PC-3 (cell line): ENCODE measurements at regions not wholly inside any gene's neighbourhood (a gene's known extent, or its start where the extent isn't known, plus 50 kb on each side); places are given as distances from the start of the nearest gene placed in this dataset.
A peak's percentile ranks its signal among the peaks of the same experiment; 100 is the strongest.

Experiments
- ATAC-seq: fragments of 200-7000 bp; cut with Tn5 transposase; 2 replicates; pipeline ENCODE4 v1.9.1; 2020; ENCODE audit warnings: mild to moderate bottlenecking, moderate library complexity
- BruUV-seq: library from RNA; stranded (reverse); fragments of 400-500 nt; replicated peaks from 2 replicates; lab custom pipeline; 2021; lab: Mats Ljungman, UMichigan
- CTCF ChIA-PET: fragments of 300-600 bp; sonication (Branson Sonifier 250); formaldehyde crosslinking; loops from one replicate; lab custom pipeline; 2022; ENCODE audit warnings: antibody characterized with exemption; lab: Charles Lee
- POLR2A ChIA-PET: fragments of 300-600 bp; sonication (Branson Sonifier 250); formaldehyde crosslinking; loops from one replicate; lab custom pipeline; 2022; ENCODE audit warnings: antibody characterized with exemption; ENCODE audit not compliant: unreplicated experiment; lab: Charles Lee
- DNase-seq: peaks from one replicate; pipeline ENCODE4 v3.0.0-alpha.2; 2015
- H2AFZ ChIP-seq: fragments of 300-600 bp; sonication (generic); 2 replicates; pipeline ENCODE4 v1.6.0; 2016; ENCODE audit warnings: antibody characterized with exemption, low read length
- H3F3A ChIP-seq: fragments of 300-600 bp; sonication (generic); one replicate; pipeline ENCODE4 v1.6.0; 2017; ENCODE audit warnings: antibody characterized with exemption, low read length, control low read depth, mild to moderate bottlenecking; ENCODE audit not compliant: unreplicated experiment
- H3K27ac ChIP-seq: fragments of 300-600 bp; sonication (generic); 2 replicates; pipeline ENCODE4 v1.5.1; 2016; ENCODE audit warnings: mild to moderate bottlenecking, low read length
- H3K27me3 ChIP-seq: fragments of 300-600 bp; sonication (generic); 2 replicates; pipeline ENCODE4 v1.6.1; 2016; ENCODE audit warnings: low read length, mixed read lengths
- H3K36me3 ChIP-seq: fragments of 300-600 bp; sonication (generic); 2 replicates; pipeline ENCODE4 v1.6.1; 2016; ENCODE audit warnings: low read depth, mixed run types, low read length, mixed read lengths
- H3K4me1 ChIP-seq: fragments of 300-600 bp; sonication (generic); 2 replicates; pipeline ENCODE4 v1.5.1; 2016; ENCODE audit warnings: low read length; ENCODE audit not compliant: insufficient read depth
- H3K4me2 ChIP-seq: fragments of 300-600 bp; sonication (generic); 2 replicates; pipeline ENCODE4 v1.6.0; 2016; ENCODE audit warnings: low read length
- H3K4me3 ChIP-seq: fragments of 300-600 bp; sonication (generic); 2 replicates; pipeline ENCODE4 v1.5.1; 2016; ENCODE audit warnings: mild to moderate bottlenecking, low read length, mixed read lengths
- H3K79me2 ChIP-seq: fragments of 300-600 bp; sonication (generic); 2 replicates; pipeline ENCODE4 v1.6.1; 2017; ENCODE audit warnings: low read length, mixed read lengths
- H3K9ac ChIP-seq: fragments of 300-600 bp; sonication (generic); 2 replicates; pipeline ENCODE4 v1.6.0; 2016; ENCODE audit warnings: mild to moderate bottlenecking, low read length
- H3K9me2 ChIP-seq: fragments of 300-600 bp; sonication (generic); replicated peaks from 2 replicates; pipeline ENCODE4 v1.6.1; 2016; ENCODE audit warnings: mixed run types, low read length, mixed read lengths
- H3K9me3 ChIP-seq: fragments of 300-600 bp; sonication (generic); 2 replicates; pipeline ENCODE4 v1.6.1; 2016; ENCODE audit warnings: low read length, mixed read lengths
- H4K20me1 ChIP-seq: fragments of 300-600 bp; sonication (generic); 2 replicates; pipeline ENCODE4 v1.6.1; 2016; ENCODE audit warnings: low read length, mixed read lengths
- EZH2 ChIP-seq: fragments of 300-600 bp; sonication (generic); IDR thresholded peaks from one replicate; pipeline ENCODE4 v1.6.1; 2017; ENCODE audit warnings: antibody characterized with exemption, mild to moderate bottlenecking, low read length; ENCODE audit not compliant: unreplicated experiment
- EZH2phosphoT487 ChIP-seq: fragments of 300-600 bp; sonication (generic); IDR thresholded peaks from 2 replicates; pipeline ENCODE4 v1.6.1; 2018; ENCODE audit warnings: mild to moderate bottlenecking, antibody characterized with exemption, low read length, borderline replicate concordance
- intact Hi-C: fragments of 100-400 bp; cut with micrococcal nuclease; formaldehyde crosslinking; loops from 2 replicates; pipeline ENCODE4 v1.9.0; 2023
- TF ChIP-seq, protein P1 (sequence below): fragments of 300-600 bp; sonication (generic); conservative IDR thresholded peaks from 2 replicates; pipeline ENCODE4 v1.5.1; 2017; ENCODE audit warnings: antibody characterized with exemption, low read depth, mild to moderate bottlenecking, low read length

DNA sequence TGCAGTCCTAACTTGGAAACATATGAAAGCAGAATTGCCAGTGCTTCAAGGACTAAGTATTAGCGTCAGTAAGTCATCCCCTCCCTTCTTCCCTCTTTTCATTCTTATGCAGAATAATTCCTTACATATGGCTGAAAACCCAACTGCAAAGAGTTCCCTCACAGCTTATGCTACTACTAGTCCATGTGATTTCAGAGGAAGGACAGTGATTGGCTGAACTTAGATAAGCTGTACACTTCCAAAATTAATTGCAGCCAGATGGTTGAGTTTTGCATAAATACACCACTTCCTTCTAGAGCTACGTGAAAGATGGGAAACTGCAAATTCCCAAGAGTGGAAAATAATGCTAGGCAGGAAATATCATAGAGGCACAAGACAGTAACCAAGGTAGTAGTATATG lies 730.4 kb downstream of the OLFM4 start:
- no peak for ATAC-seq
- POLR2A ChIA-PET = no interaction called here
- no peaks in the 10 kb centered on the region for H3K36me3 ChIP-seq

DNA sequence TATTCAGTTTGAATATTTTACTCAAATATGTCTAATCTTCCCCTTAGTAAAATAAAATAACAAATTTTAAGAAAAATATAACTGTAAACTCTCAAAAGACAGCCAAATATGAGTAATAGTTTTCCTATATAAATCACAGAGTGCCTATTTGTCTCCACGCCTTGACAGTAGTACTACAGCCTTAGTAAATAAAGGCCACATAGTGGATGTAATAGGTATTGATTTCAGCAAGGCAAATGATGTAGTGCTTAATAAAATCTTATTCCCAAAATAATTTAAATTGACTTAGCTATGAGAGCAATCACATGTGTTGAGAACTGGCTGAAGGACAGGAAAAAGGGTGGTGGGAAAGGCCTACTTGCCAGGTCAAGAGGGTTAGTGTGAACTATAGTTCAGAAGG lies 747.2 kb downstream of the OLFM4 start:
- no TSS peak for BruUV-seq
- ATAC-seq (peak; percentile 50; the same call in 1 of the 2 replicates), DNase-seq (peak; percentile 6)
- Histone ChIP-seq H2AFZ (no peak overlapping the region), H3K4me2 (no peak overlapping the region), H3K9me3 (no peaks in the 10 kb centered on the region), H3K27me3 (no peaks in the 10 kb centered on the region), H3K4me3 (no peak overlapping the region), H3K36me3 (no peaks in the 10 kb centered on the region), H4K20me1 (no peaks in the 10 kb centered on the region), H3K9ac (no peak overlapping the region), H3K4me1 (no peaks in the 10 kb centered on the region), H3F3A (no peaks in the 10 kb centered on the region), H3K79me2 (no peaks in the 10 kb centered on the region), H3K9me2 (no peaks in the 10 kb centered on the region), H3K27ac (no peak overlapping the region)
- ChIA-PET CTCF (no interaction called here), POLR2A (interaction anchor here (0.5 kb wide), 1 partner anchor 1316 kb away, joined by 3 read pairs; no protein-coding TSS in a partner anchor)
- TF ChIP-seq, protein P1, sequence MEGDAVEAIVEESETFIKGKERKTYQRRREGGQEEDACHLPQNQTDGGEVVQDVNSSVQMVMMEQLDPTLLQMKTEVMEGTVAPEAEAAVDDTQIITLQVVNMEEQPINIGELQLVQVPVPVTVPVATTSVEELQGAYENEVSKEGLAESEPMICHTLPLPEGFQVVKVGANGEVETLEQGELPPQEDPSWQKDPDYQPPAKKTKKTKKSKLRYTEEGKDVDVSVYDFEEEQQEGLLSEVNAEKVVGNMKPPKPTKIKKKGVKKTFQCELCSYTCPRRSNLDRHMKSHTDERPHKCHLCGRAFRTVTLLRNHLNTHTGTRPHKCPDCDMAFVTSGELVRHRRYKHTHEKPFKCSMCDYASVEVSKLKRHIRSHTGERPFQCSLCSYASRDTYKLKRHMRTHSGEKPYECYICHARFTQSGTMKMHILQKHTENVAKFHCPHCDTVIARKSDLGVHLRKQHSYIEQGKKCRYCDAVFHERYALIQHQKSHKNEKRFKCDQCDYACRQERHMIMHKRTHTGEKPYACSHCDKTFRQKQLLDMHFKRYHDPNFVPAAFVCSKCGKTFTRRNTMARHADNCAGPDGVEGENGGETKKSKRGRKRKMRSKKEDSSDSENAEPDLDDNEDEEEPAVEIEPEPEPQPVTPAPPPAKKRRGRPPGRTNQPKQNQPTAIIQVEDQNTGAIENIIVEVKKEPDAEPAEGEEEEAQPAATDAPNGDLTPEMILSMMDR = no peak
- TF ChIP-seq EZH2phosphoT487 (no peak), EZH2 (no peak)
- intact Hi-C loops = no loop called here

More for the DNA sequence above, 730.4 kb downstream of the OLFM4 start:
- Histone ChIP-seq H3K79me2 (no peaks in the 10 kb centered on the region), H3K27me3 (no peaks in the 10 kb centered on the region), H4K20me1 (no peaks in the 10 kb centered on the region), H3K9me3 (no peaks in the 10 kb centered on the region), H3K4me3 (no peak overlapping the region), H3K9me2 (no peaks in the 10 kb centered on the region), H2AFZ (no peak overlapping the region), H3K9ac (no peak overlapping the region), H3K4me2 (no peak overlapping the region), H3F3A (no peaks in the 10 kb centered on the region), H3K4me1 (no peaks in the 10 kb centered on the region), H3K27ac (no peak overlapping the region)
- CTCF ChIA-PET = no interaction called here
- DNase-seq = no peak
- intact Hi-C loops = no loop called here
- BruUV-seq = no TSS peak
- no peak for TF ChIP-seq EZH2phosphoT487
- no peak for TF ChIP-seq EZH2
- TF ChIP-seq, protein P1 = no peak

DNA sequence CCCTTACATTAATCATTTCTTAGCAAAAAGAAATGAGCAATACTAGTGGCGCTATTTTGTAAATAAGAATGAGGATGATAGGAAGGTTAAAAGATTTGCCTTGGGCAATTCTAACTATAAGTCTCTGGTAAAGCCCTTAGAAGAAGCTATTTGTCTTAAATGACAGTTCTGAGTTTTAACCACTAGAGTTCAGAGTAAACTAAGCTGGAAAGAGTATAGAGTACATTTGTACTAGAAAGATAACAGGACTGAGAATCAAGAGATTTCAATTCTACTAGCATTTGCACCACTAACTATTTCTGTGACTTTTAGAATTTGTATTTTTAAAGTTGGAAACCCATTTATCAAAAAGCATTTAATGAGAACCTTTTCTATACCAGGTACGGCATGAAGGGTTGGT lies 750.3 kb downstream of the OLFM4 start:
- no peak overlapping the region for H3K4me2 ChIP-seq
- ATAC-seq (no peak), DNase-seq (peak; percentile 17)
- POLR2A ChIA-PET = no interaction called here
- no TSS peak for BruUV-seq
- CTCF ChIA-PET = interaction anchor here (0.6 to 0.7 kb wide), 2 partner anchors 528 to 709 kb away, joined by 3 read pairs; no protein-coding TSS in a partner anchor
- intact Hi-C loops = no loop called here
- no peak overlapping the region for H2AFZ ChIP-seq
- H3K4me1 ChIP-seq = no peaks in the 10 kb centered on the region
- TF ChIP-seq EZH2 = no peak
- TF ChIP-seq, protein P1 = peak; percentile 25; the same call in 1 of the 2 replicates
- H3K9ac ChIP-seq = no peak overlapping the region
- no peak overlapping the region for H3K4me3 ChIP-seq
- no peak overlapping the region for H3K27ac ChIP-seq
- H3K9me2 ChIP-seq = no peaks in the 10 kb centered on the region
- no peaks in the 10 kb centered on the region for H3K36me3 ChIP-seq
- H3K9me3 ChIP-seq = no peaks in the 10 kb centered on the region
- H3K79me2 ChIP-seq = no peaks in the 10 kb centered on the region
- H3K27me3 ChIP-seq = no peaks in the 10 kb centered on the region
- no peaks in the 10 kb centered on the region for H4K20me1 ChIP-seq
- no peaks in the 10 kb centered on the region for H3F3A ChIP-seq
